Hepatocyte (in vitro differentiated cells): ENCODE measurements at regions not wholly inside any gene's neighbourhood (a gene's known extent, or its start where the extent isn't known, plus 50 kb on each side); places are given as distances from the start of the nearest gene placed in this dataset.

ENCODE experiments used
- CTCF ChIP-seq: fragments of 200-600 bp; sonication (generic); IDR thresholded peaks from 2 replicates; pipeline ENCODE4 v1.5.1; 2016; ENCODE audit warnings: antibody characterized with exemption, mild to moderate bottlenecking; ENCODE audit not compliant: poor library complexity
- EZH2 ChIP-seq: fragments of 200-600 bp; sonication (generic); IDR thresholded peaks from 2 replicates; pipeline ENCODE4 v1.6.1; 2016; ENCODE audit warnings: antibody characterized with exemption, mild to moderate bottlenecking, borderline replicate concordance

DNA sequence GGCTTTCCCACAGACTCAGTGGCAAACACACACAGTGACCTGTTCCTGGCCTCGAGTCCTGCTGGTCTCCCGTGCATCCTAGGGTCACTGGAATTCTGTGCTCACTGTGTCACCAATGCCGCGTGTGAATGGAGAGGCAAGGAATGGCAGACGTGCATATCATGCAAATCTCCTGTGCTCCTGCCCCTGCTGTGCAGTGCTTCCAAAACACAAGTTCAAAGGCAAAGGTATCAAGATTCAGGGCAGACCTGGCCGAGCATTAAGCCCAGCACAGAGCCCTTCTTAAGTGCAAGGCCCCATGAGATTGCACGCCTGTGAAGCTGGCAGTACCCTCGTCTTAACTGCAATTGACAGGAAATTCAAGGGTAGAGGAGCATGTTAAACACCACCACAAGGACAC is 129.1 kb downstream of the NDUFA10 start:
- no peak for TF ChIP-seq CTCF
- no peak for TF ChIP-seq EZH2
